ENCODE measurements at regions not wholly inside any gene's neighbourhood (a gene's known extent, or its start where the extent isn't known, plus 50 kb on each side); places are given as distances from the start of the nearest gene placed in this dataset.

GRCh38 chr5:17897776-17898175 is 263.5 kb downstream of the TAF11L14 start (continued):
- no peak for TF ChIP-seq KDM2B (CRISPR knock-in tag; IDR thresholded peaks at IDR 0.05)
- no peak for TF ChIP-seq PREB (CRISPR knock-in tag; IDR thresholded peaks at IDR 0.05)

- Histone ChIP-seq H3K4me1 (replicated peaks in 1 of 2; ENCODE audit: control insufficient read depth in 2 of 2, insufficient read depth in 2 of 2, low read length in 2 of 2) (no peaks in the 10 kb centered on the region), H3K27ac (ENCODE audit: extremely low read depth, low read depth, low read length) (no peak overlapping the region), H3K4me2 (ENCODE audit: insufficient read depth, low read length) (no peak overlapping the region), H2AFZ (ENCODE audit: low read depth, low read length) (no peak overlapping the region), H4K20me1 (replicated peaks; ENCODE audit: control insufficient read depth, insufficient read depth, low read length) (no peaks in the 10 kb centered on the region), H3K27me3 (ENCODE audit: control insufficient read depth in 2 of 2, insufficient read depth in 2 of 2, low read length in 2 of 2) (no peaks in the 10 kb centered on the region), H3K9me1 (ENCODE audit: control insufficient read depth, insufficient read depth, low read length) (no peaks in the 10 kb centered on the region), H3K9me3 (replicated peaks; ENCODE audit: control insufficient read depth, insufficient read depth, low read depth, low read length) (no peaks in the 10 kb centered on the region; the same call in 1 of the 2 replicates), H3K4me3 (no peak overlapping the region), H3K36me3 (ENCODE audit: control insufficient read depth, insufficient read depth, low read length) (no peaks in the 10 kb centered on the region), H3K9ac (ENCODE audit: insufficient read depth in 1 of 2, low read depth in 2 of 2, low read length in 2 of 2) (no peak overlapping the region), H3K79me2 (ENCODE audit: control insufficient read depth, insufficient read depth, low read length) (no peaks in the 10 kb centered on the region)
- DNase-seq (ENCODE audit: extremely low read depth in 1 of 4, low spot score in 3 of 4) (no peak), ATAC-seq (no peak), FAIRE-seq (no peak)
- POLR2A ChIA-PET: no interaction called here
- in situ Hi-C loops (cut with MboI) (no loop called here), intact Hi-C loops (cut with micrococcal nuclease) (no loop called here)
- 0% methylated on average over 2 of the region's 2 CpGs for whole genome bisulfite sequencing (ENCODE audit: insufficient coverage, low coverage, missing lambda C conversion rate)
- TF ChIP-seq BRCA1 (IDR thresholded peaks at IDR 0.05): no peak
- no peak for TF ChIP-seq BRCA1 (CRISPR knock-in tag; IDR thresholded peaks at IDR 0.05)
- no peak for TF ChIP-seq BCOR (IDR thresholded peaks at IDR 0.05)
- TF ChIP-seq TFAM (CRISPR knock-in tag; conservative IDR thresholded peaks at IDR 0.05): no peak
- no peak for TF ChIP-seq NR2C1 (IDR thresholded peaks at IDR 0.05)
- TF ChIP-seq NR2C1 (tag; IDR thresholded peaks at IDR 0.05): no peak
- TF ChIP-seq FOXJ2 (tag; IDR thresholded peaks at IDR 0.05): no peak
- CTCF ChIA-PET (ENCODE audit: low intra/inter-chr PET ratio): no interaction called here
- BruUV-seq (replicated peaks): no TSS peak
These were observed 264.5 kb downstream of the TAF11L14 start for GRCh38 chr5:17898766-17899165.
